Osteoblast (primary cell): ENCODE measurements at regions not wholly inside any gene's neighbourhood (a gene's known extent, or its start where the extent isn't known, plus 50 kb on each side); places are given as distances from the start of the nearest gene placed in this dataset.

Experiments used
- DNase-seq: peaks from one replicate; pipeline ENCODE4 v3.0.0; 2011; ENCODE audit warnings: low spot score, mixed read lengths; ENCODE audit not compliant: insufficient read length; ENCODE audit errors: missing footprints
- H2AFZ ChIP-seq: 2 replicates; pipeline ENCODE4 v1.6.0; 2011; ENCODE audit warnings: mild to moderate bottlenecking, low read length
- H3K27ac ChIP-seq: 2 replicates; pipeline ENCODE4 v1.5.1; 2011; ENCODE audit warnings: mild to moderate bottlenecking, low read depth, low read length, moderate library complexity
- H3K27me3 ChIP-seq: 2 replicates; pipeline ENCODE4 v1.6.0; 2012; ENCODE audit warnings: mild to moderate bottlenecking, control low read depth, inconsistent platforms, low read length, moderate library complexity; ENCODE audit not compliant: insufficient read depth
- H3K36me3 ChIP-seq: 2 replicates; pipeline ENCODE4 v1.5.1; 2011; ENCODE audit warnings: mild to moderate bottlenecking, low read length, control low read depth, moderate library complexity; ENCODE audit not compliant: insufficient read depth
- H3K4me1 ChIP-seq: 2 replicates; pipeline ENCODE4 v1.5.1; 2011; ENCODE audit warnings: mild to moderate bottlenecking, low read length, control low read depth, moderate library complexity; ENCODE audit not compliant: insufficient read depth
- H3K4me2 ChIP-seq: 2 replicates; pipeline ENCODE4 v1.6.0; 2011; ENCODE audit warnings: mild to moderate bottlenecking, low read length; ENCODE audit not compliant: insufficient read depth
- H3K4me3 ChIP-seq: fragments of 200-600 bp; sonication (generic); 3 replicates; pipeline ENCODE4 v1.5.1; 2012; ENCODE audit warnings: mild to moderate bottlenecking, low read length, inconsistent platforms; ENCODE audit not compliant: insufficient read depth
- H3K79me2 ChIP-seq: 2 replicates; pipeline ENCODE4 v1.6.0; 2012; ENCODE audit warnings: mild to moderate bottlenecking, low read length, control low read depth, inconsistent platforms; ENCODE audit not compliant: insufficient read depth
- H3K9me3 ChIP-seq: 2 replicates; pipeline ENCODE4 v1.5.1; 2011; ENCODE audit warnings: low read depth, low read length, control low read depth
- H4K20me1 ChIP-seq: 2 replicates; pipeline ENCODE4 v1.6.0; 2012; ENCODE audit warnings: mild to moderate bottlenecking, low read length, control low read depth; ENCODE audit not compliant: insufficient read depth
- TF ChIP-seq, protein P1 (sequence below): IDR thresholded peaks from 2 replicates; pipeline ENCODE4 v1.5.1; 2011; ENCODE audit warnings: mild to moderate bottlenecking, low read depth, low read length, moderate library complexity; ENCODE audit errors: extremely low read depth

DNA sequence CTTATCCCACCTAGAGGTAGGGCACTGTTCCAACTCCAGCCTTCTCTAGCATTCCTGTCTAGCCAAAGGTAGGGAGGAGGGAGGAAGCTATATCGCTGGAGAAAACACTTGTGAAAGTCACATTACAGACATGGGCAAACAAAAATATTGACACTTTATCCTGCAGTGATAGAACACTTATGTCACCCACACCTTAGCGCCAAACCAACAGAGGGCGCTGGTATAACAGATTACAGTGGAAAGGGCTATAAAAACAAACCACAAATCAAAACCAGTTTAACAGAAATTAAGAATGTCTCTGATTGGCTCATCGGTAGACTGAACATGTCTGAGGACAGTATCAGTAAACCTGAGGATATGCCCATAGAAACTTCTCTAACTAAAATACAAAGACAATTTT is 451.3 kb downstream of the TLL1 start:
- no peaks in the 10 kb centered on the region for H3K27me3 ChIP-seq
- DNase-seq, result no peak

DNA sequence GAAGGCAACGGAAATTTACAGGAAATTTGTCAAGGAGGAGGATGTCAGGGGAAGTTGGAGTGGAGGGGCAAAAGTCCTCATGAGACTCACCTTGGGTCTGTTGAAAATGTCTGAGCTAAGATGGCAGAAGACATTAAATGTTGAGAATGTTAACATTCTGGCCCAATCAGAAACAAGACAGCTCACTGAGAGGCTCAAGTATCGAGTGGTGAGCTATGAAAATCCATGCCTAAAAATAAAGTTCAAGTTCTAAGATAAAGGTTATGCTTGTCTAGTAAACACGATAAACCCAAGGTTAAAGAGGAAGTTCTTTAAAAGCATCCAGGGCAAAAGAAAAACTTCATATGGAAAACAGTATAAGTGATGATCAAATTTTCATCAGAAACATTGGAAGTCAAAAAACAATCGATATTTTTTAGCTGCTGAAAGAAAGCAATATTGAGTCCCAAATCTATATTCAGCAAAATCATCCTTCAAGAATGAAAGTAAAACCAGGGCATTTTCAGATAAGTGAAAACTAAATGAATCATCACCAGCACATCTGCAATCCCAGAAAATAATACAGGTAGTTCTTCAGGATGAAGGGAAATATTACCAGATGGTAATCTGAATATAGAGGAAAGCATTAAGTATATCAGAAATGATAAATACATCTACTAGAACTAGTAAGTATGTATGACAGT is 462.4 kb downstream of the TLL1 start:
- no peak for DNase-seq
- Histone ChIP-seq H3K9me3 (no peaks in the 10 kb centered on the region), H3K79me2 (no peaks in the 10 kb centered on the region), H3K4me3 (no peak overlapping the region), H4K20me1 (no peaks in the 10 kb centered on the region), H3K4me1 (no peaks in the 10 kb centered on the region), H3K4me2 (peak overlapping the region; percentile 36), H3K36me3 (no peaks in the 10 kb centered on the region), H3K27ac (no peak overlapping the region), H3K27me3 (no peaks in the 10 kb centered on the region), H2AFZ (peak overlapping the region; percentile 66)
- TF ChIP-seq, protein P1, sequence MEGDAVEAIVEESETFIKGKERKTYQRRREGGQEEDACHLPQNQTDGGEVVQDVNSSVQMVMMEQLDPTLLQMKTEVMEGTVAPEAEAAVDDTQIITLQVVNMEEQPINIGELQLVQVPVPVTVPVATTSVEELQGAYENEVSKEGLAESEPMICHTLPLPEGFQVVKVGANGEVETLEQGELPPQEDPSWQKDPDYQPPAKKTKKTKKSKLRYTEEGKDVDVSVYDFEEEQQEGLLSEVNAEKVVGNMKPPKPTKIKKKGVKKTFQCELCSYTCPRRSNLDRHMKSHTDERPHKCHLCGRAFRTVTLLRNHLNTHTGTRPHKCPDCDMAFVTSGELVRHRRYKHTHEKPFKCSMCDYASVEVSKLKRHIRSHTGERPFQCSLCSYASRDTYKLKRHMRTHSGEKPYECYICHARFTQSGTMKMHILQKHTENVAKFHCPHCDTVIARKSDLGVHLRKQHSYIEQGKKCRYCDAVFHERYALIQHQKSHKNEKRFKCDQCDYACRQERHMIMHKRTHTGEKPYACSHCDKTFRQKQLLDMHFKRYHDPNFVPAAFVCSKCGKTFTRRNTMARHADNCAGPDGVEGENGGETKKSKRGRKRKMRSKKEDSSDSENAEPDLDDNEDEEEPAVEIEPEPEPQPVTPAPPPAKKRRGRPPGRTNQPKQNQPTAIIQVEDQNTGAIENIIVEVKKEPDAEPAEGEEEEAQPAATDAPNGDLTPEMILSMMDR, result no peak

More for the DNA sequence above, 451.3 kb downstream of the TLL1 start:
- Histone ChIP-seq H3K4me2 (no peak overlapping the region), H3K79me2 (no peaks in the 10 kb centered on the region), H3K36me3 (no peaks in the 10 kb centered on the region), H4K20me1 (no peaks in the 10 kb centered on the region), H3K9me3 (no peaks in the 10 kb centered on the region), H3K4me1 (peaks cover 6% of the 10 kb centered on the region), H2AFZ (no peak overlapping the region), H3K4me3 (no peak overlapping the region), H3K27ac (no peak overlapping the region)
- TF ChIP-seq, protein P1, result peak; percentile 29

DNA sequence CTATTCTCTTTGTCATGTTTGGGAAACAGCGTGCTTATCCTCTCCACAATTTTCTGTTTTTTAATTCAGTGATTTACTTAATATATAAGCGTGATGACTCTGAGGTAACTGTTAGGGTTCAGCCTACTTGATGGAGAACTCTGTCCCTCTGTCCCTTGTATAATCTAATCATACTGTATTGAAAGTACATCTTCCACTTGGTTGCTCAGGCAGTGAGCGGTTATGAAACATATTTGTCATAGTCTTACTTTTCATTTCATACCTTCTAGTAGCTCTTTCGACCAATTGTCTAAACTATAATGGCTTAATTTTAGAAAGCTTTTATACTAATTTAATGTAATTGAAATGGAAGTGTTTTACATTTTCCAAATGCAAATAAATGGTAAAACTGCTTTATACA is 469.0 kb downstream of the TLL1 start:
- no peak overlapping the region for H3K27ac ChIP-seq

DNA sequence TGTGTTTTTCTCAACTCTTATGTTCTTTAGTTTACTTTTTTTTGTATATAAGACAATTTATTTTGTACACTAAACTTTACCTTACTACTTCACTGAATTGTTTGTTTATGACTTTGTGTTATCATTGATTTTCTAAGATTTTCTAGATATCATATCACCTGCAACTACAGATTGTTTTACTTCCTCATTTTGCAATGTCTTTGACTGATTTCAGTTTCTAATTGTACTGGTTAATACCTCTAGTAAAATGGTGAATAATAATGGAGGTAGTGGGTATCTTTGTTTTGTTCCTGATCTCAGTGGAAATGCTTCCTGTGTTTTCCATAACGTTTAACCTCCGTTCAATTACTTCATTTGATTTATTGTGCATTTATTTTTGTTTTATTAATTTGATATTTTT is 490.2 kb downstream of the TLL1 start:
- Histone ChIP-seq H3K9me3 (no peaks in the 10 kb centered on the region), H2AFZ (no peak overlapping the region), H3K79me2 (no peaks in the 10 kb centered on the region), H3K4me2 (no peak overlapping the region), H3K4me3 (no peak overlapping the region), H3K4me1 (no peaks in the 10 kb centered on the region), H3K27ac (no peak overlapping the region), H3K36me3 (no peaks in the 10 kb centered on the region), H3K27me3 (no peaks in the 10 kb centered on the region), H4K20me1 (no peaks in the 10 kb centered on the region)
- no peak for DNase-seq
- TF ChIP-seq, protein P1, result no peak

More for the DNA sequence above, 469.0 kb downstream of the TLL1 start:
- H3K36me3 ChIP-seq, result no peaks in the 10 kb centered on the region
- TF ChIP-seq, protein P1, result no peak
- H3K9me3 ChIP-seq, result no peaks in the 10 kb centered on the region
- no peak for DNase-seq
- H3K4me3 ChIP-seq, result no peak overlapping the region
- no peaks in the 10 kb centered on the region for H3K27me3 ChIP-seq
- H3K79me2 ChIP-seq, result no peaks in the 10 kb centered on the region
- peak overlapping the region; percentile 53 for H2AFZ ChIP-seq
- no peaks in the 10 kb centered on the region for H3K4me1 ChIP-seq
- H3K4me2 ChIP-seq, result no peak overlapping the region
- no peaks in the 10 kb centered on the region for H4K20me1 ChIP-seq
